ENCODE measurements at regions not wholly inside any gene's neighbourhood (a gene's known extent, or its start where the extent isn't known, plus 50 kb on each side); places are given as distances from the start of the nearest gene placed in this dataset.
"Not testable (repeated sequence)": the region's sequence is repeated elsewhere in the genome, so short reads cannot be mapped to it uniquely, and the experiment has no call there.

GRCh38 chr10:2893158-2893845, 174.0 kb upstream of the PFKP start:
- no peaks in the 10 kb centered on the region for H3K9me3 ChIP-seq (ENCODE audit: control insufficient read depth, low read depth, low read length)
- no peak overlapping the region for H3K27ac ChIP-seq (ENCODE audit: low read length)
- peaks cover 4% of the 10 kb centered on the region for H3K4me1 ChIP-seq (ENCODE audit: control insufficient read depth, insufficient read depth, low read length)
- no peak overlapping the region for H3K4me3 ChIP-seq (ENCODE audit: low read length)
- H3K36me3 ChIP-seq (ENCODE audit: control insufficient read depth, insufficient read depth, low read length) = no peaks in the 10 kb centered on the region
- no peak for DNase-seq
- H3K27me3 ChIP-seq (ENCODE audit: control insufficient read depth, insufficient read depth, low read length) = no peaks in the 10 kb centered on the region
- WGBS (ENCODE audit: insufficient coverage, low lambda C conversion rate) = 90% methylated on average over 6 of the region's 21 CpGs

DNA sequence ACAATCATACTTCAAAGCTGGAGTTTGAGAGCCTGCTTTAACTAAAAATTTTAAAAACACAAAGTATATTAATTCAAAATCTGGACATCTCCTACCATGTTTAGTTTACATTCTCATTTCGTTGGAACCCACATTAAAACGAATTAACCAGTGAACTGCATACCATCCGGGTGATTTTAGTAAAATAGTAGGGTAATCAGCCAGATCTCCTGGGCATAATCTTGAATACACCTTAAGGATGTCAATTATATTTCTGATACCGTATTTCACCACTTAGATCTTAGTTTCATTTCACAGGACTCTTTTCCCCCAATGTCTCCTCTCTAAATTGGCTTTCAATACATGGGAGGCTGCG, 175.6 kb upstream of the PFKP start:
- Histone ChIP-seq H3K4me1 (ENCODE audit: control insufficient read depth, insufficient read depth, low read length) (peaks cover 4% of the 10 kb centered on the region), H3K4me3 (ENCODE audit: low read length) (no peak overlapping the region), H3K36me3 (ENCODE audit: control insufficient read depth, insufficient read depth, low read length) (no peaks in the 10 kb centered on the region), H3K27ac (ENCODE audit: low read length) (no peak overlapping the region), H3K9me3 (ENCODE audit: control insufficient read depth, low read depth, low read length) (no peaks in the 10 kb centered on the region), H3K27me3 (ENCODE audit: control insufficient read depth, insufficient read depth, low read length) (no peaks in the 10 kb centered on the region)
- DNase-seq = no peak
- 58% methylated on average over 2 of the region's 5 CpGs for WGBS (ENCODE audit: insufficient coverage, low lambda C conversion rate)

- Histone ChIP-seq H3K36me3 (ENCODE audit: control insufficient read depth, insufficient read depth, low read length) (no peaks in the 10 kb centered on the region), H3K4me3 (ENCODE audit: low read length) (no peak overlapping the region), H3K27me3 (ENCODE audit: control insufficient read depth, insufficient read depth, low read length) (no peaks in the 10 kb centered on the region), H3K9me3 (ENCODE audit: control insufficient read depth, low read depth, low read length) (no peaks in the 10 kb centered on the region), H3K27ac (ENCODE audit: low read length) (no peak overlapping the region), H3K4me1 (ENCODE audit: control insufficient read depth, insufficient read depth, low read length) (peaks cover 4% of the 10 kb centered on the region)
- no CpG with 5 or more reads among the region's 14 CpGs for WGBS (ENCODE audit: insufficient coverage, low lambda C conversion rate)
- DNase-seq = no peak
Measured at GRCh38 chr10:2891073-2891769, 176.1 kb upstream of the PFKP start.

GRCh38 chr10:2890093-2890492, 177.3 kb upstream of the PFKP start:
- no peaks in the 10 kb centered on the region for H3K27me3 ChIP-seq (ENCODE audit: control insufficient read depth, insufficient read depth, low read length)
- no peak overlapping the region for H3K27ac ChIP-seq (ENCODE audit: low read length)
- DNase-seq = no peak
- H3K9me3 ChIP-seq (ENCODE audit: control insufficient read depth, low read depth, low read length) = no peaks in the 10 kb centered on the region
- H3K4me3 ChIP-seq (ENCODE audit: low read length) = no peak overlapping the region
- peaks cover 4% of the 10 kb centered on the region for H3K4me1 ChIP-seq (ENCODE audit: control insufficient read depth, insufficient read depth, low read length)
- no peaks in the 10 kb centered on the region for H3K36me3 ChIP-seq (ENCODE audit: control insufficient read depth, insufficient read depth, low read length)
- WGBS (ENCODE audit: insufficient coverage, low lambda C conversion rate) = no CpG with 5 or more reads among the region's 23 CpGs

DNA sequence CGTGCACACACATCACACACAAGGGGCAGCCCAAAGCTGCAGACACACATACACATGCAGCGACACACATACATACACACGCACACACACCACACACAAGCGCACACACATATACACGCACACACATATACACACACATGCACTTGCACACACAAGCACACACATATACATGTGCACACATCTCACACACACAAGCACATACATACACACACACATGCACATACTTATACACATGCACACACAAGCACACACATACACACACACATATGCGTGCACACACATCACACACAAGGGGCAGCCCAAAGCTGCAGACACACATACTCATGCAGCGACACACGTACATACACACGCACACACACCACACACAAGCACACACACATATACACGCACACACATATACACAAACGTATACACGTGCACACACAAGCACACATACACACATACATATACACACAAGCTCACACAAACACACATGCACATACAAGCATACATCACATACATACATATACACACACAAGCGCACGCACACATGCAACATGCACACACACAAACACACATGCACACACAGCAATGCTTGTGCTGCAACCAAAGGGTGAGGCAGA, 178.8 kb upstream of the PFKP start:
- no CpG with 5 or more reads among the region's 14 CpGs for WGBS (ENCODE audit: insufficient coverage, low lambda C conversion rate)
- no peaks in the 10 kb centered on the region for H3K27me3 ChIP-seq (ENCODE audit: control insufficient read depth, insufficient read depth, low read length)

DNA sequence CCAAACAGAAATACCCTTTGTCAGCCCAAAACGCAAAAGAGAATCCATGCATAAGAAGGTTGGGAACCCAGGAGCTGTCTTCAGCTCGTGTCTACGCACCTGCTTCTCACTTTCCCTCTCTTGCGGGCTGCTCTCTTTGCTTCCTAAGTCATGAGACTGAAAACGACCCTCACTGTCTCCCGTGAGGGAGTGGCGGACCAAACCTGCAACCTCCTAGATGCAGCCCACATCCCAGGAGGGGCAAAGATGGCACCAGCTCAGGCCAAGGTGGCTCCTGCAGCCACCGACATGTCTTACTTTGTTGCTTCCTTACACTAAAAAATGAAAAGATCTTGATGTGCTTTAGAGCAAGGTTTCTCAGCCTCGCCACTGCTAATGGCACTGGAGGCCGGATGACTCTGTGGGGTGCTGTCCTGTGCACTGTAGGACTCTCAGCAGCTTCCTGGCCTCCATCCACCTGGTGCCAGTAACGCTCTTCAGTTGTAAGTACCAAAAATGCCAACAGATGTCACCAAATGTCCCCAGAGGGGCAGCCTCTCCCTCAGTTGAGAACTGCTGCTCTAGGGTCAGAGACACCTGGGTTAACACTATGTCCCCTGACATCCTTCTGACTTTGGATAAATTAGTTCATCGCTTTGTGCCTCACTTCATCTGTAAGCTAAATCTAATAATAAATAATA, 179.8 kb upstream of the PFKP start:
- 75% methylated on average over 1 of the region's 12 CpGs for WGBS (ENCODE audit: insufficient coverage, low lambda C conversion rate)
- Histone ChIP-seq H3K27ac (ENCODE audit: low read length) (no peak overlapping the region), H3K36me3 (ENCODE audit: control insufficient read depth, insufficient read depth, low read length) (no peaks in the 10 kb centered on the region), H3K27me3 (ENCODE audit: control insufficient read depth, insufficient read depth, low read length) (no peaks in the 10 kb centered on the region), H3K9me3 (ENCODE audit: control insufficient read depth, low read depth, low read length) (no peaks in the 10 kb centered on the region), H3K4me3 (ENCODE audit: low read length) (no peak overlapping the region), H3K4me1 (ENCODE audit: control insufficient read depth, insufficient read depth, low read length) (peaks cover 4% of the 10 kb centered on the region)
- DNase-seq = no peak

More for the DNA sequence above, 178.8 kb upstream of the PFKP start:
- Histone ChIP-seq H3K9me3 (ENCODE audit: control insufficient read depth, low read depth, low read length) (no peaks in the 10 kb centered on the region), H3K36me3 (ENCODE audit: control insufficient read depth, insufficient read depth, low read length) (no peaks in the 10 kb centered on the region), H3K4me3 (ENCODE audit: low read length) (no peak overlapping the region), H3K4me1 (ENCODE audit: control insufficient read depth, insufficient read depth, low read length) (peaks cover 4% of the 10 kb centered on the region), H3K27ac (ENCODE audit: low read length) (no peak overlapping the region)
- no peak for DNase-seq

DNA sequence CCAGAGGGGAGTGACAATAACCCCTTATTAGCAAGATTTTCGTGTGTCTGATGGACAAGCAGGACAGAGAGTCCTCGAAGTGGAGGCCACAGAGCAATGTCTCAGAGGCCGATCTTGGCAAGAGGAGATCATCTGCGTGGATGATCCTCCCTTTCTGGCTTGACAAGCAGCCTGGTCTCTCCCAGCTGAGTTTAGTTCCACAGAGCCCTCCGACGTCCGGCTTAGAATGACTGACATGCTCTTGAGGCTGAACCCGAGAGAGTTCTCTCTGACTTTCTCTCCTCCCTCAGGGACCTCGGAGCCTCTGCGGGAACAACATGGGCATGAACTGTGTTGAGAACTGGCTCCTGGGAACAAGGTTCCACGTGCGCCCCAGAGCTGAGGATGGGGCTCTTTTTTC, 180.7 kb upstream of the PFKP start:
- Histone ChIP-seq H3K36me3 (ENCODE audit: control insufficient read depth, insufficient read depth, low read length) (no peaks in the 10 kb centered on the region), H3K27me3 (ENCODE audit: control insufficient read depth, insufficient read depth, low read length) (no peaks in the 10 kb centered on the region), H3K27ac (ENCODE audit: low read length) (no peak overlapping the region), H3K9me3 (ENCODE audit: control insufficient read depth, low read depth, low read length) (no peaks in the 10 kb centered on the region), H3K4me1 (ENCODE audit: control insufficient read depth, insufficient read depth, low read length) (peaks cover 4% of the 10 kb centered on the region), H3K4me3 (ENCODE audit: low read length) (no peak overlapping the region)
- WGBS (ENCODE audit: insufficient coverage, low lambda C conversion rate) = 80% methylated on average over 1 of the region's 12 CpGs
- no peak for DNase-seq

DNA sequence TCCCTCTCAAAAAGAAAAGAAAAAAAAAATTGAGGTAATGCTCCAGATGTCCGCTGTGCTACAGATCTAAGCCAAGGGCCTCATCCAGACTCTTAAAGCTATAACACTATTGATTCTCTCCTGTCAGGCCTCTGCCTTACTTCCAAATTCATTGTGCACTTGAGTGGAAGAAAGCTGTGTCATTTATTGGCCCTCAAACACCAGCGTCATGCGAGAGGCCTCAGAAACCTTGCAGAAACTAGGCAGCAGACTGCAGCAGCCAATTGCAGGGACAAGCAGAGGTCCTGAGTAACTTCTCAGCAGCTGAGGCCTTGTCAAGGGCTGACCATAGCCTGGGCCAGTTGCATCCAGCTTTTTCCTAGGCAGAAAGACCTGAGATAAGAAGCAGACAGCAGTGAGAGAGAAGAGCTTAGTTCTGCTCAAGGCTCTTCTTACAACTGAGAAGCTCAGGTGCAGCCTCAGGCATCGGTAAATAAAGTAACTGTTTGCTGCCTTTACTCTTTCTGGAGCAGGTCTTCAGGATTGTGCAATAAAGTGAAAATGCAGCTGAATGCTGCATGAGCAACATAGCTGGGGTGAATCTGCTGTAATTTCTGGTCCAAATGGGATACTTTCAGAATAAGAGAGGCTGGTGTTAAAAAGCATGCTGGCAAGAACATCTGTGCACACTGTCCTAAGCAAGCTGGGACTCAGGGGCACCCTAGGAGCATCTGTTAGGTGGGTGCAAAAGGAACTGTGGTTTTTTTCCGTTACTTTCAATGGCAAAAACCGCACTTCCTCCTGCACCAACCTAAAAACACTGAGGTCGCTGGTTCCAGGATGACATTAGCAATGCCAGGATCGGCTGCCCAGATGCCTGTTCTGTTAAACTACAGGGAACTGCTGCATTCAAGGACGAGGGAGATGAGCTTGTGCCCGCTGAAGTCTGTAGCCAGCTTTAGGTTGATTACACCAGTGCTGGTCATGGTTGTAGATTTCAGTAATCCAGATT, 181.8 kb upstream of the PFKP start:
- no CpG with 5 or more reads among the region's 10 CpGs for WGBS (ENCODE audit: insufficient coverage, low lambda C conversion rate)
- H3K27me3 ChIP-seq (ENCODE audit: control insufficient read depth, insufficient read depth, low read length) = no peaks in the 10 kb centered on the region
- no peaks in the 10 kb centered on the region for H3K9me3 ChIP-seq (ENCODE audit: control insufficient read depth, low read depth, low read length)
- H3K4me1 ChIP-seq (ENCODE audit: control insufficient read depth, insufficient read depth, low read length) = no peaks in the 10 kb centered on the region
- DNase-seq = no peak
- no peak overlapping the region for H3K4me3 ChIP-seq (ENCODE audit: low read length)
- H3K27ac ChIP-seq (ENCODE audit: low read length) = no peak overlapping the region
- no peaks in the 10 kb centered on the region for H3K36me3 ChIP-seq (ENCODE audit: control insufficient read depth, insufficient read depth, low read length)

DNA sequence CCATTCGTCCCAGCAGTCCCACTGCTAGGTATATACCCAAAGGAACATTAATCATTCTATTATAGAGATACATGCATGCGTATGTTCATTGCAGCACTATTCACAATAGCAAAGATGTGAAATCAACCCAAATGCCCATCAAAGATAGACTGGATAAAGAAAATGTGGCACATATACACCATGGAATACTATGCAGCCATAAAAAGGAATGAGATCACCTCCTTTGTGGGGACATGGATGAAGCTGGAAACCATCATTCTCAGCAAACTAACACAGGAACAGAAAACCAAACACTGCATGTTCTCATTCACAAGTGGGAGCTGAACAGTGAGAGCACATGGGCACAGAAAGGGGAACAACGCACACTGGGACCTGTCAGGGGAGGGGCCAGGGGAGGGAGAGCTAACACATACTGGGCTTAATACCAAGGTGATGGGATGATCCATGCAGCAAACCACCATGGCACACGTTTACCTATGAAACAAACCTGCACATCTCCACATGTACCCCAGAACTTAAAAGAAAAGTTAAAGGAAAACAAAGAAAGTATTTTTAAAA, 183.3 kb upstream of the PFKP start:
- 100% methylated on average over 1 of the region's 4 CpGs for WGBS (ENCODE audit: insufficient coverage, low lambda C conversion rate)
- H3K27me3 ChIP-seq (ENCODE audit: control insufficient read depth, insufficient read depth, low read length); DNase-seq; H3K9me3 ChIP-seq (ENCODE audit: control insufficient read depth, low read depth, low read length); H3K27ac ChIP-seq (ENCODE audit: low read length); H3K36me3 ChIP-seq (ENCODE audit: control insufficient read depth, insufficient read depth, low read length); H3K4me1 ChIP-seq (ENCODE audit: control insufficient read depth, insufficient read depth, low read length); H3K4me3 ChIP-seq (ENCODE audit: low read length): not testable (repeated sequence)

Measured in large intestine (tissue), 3 donors.